MM.1S (cell line): ENCODE measurements at regions not wholly inside any gene's neighbourhood (a gene's known extent, or its start where the extent isn't known, plus 50 kb on each side); places are given as distances from the start of the nearest gene placed in this dataset.
"Not testable (repeated sequence)": the region's sequence is repeated elsewhere in the genome, so short reads cannot be mapped to it uniquely, and the experiment has no call there.

ENCODE experiments used
- DNase-seq: peaks from one replicate; pipeline ENCODE4 v3.0.0-alpha.2; 2015
- H2AFZ ChIP-seq: fragments of 300-600 bp; sonication (generic); 2 replicates; pipeline ENCODE4 v1.6.0; 2016; ENCODE audit warnings: antibody characterized with exemption, low read length
- H3F3A ChIP-seq: fragments of 300-600 bp; sonication (generic); 2 replicates; pipeline ENCODE4 v1.6.1; 2016; ENCODE audit warnings: mild to moderate bottlenecking, antibody characterized with exemption, low read length, moderate library complexity, mixed read lengths; ENCODE audit not compliant: insufficient read depth
- H3K27ac ChIP-seq: fragments of 300-600 bp; sonication (generic); 2 replicates; pipeline ENCODE4 v1.5.1; 2016; ENCODE audit warnings: mild to moderate bottlenecking, low read length
- H3K27me3 ChIP-seq: fragments of 300-600 bp; sonication (generic); replicated peaks from 2 replicates; pipeline ENCODE4 v1.6.0; 2016; ENCODE audit warnings: low read length; ENCODE audit not compliant: insufficient read depth
- H3K36me3 ChIP-seq: fragments of 300-600 bp; sonication (generic); replicated peaks from 2 replicates; pipeline ENCODE4 v1.6.1; 2016; ENCODE audit warnings: mild to moderate bottlenecking, low read length, mixed read lengths; ENCODE audit not compliant: insufficient read depth
- H3K4me1 ChIP-seq: fragments of 300-600 bp; sonication (generic); 2 replicates; pipeline ENCODE4 v1.6.1; 2016; ENCODE audit warnings: low read length, mixed read lengths
- H3K4me2 ChIP-seq: fragments of 300-600 bp; sonication (generic); 2 replicates; pipeline ENCODE4 v1.6.0; 2016; ENCODE audit warnings: low read depth, low read length
- H3K4me3 ChIP-seq: fragments of 300-600 bp; sonication (generic); 2 replicates; pipeline ENCODE4 v1.5.1; 2016; ENCODE audit warnings: low read length, mixed read lengths
- H3K79me2 ChIP-seq: fragments of 300-600 bp; sonication (generic); 2 replicates; pipeline ENCODE4 v1.6.1; 2016; ENCODE audit warnings: mixed run types, low read length, mixed read lengths
- H3K9ac ChIP-seq: fragments of 300-600 bp; sonication (generic); 2 replicates; pipeline ENCODE4 v1.6.1; 2016; ENCODE audit warnings: low read length, mixed read lengths
- H3K9me2 ChIP-seq: fragments of 300-600 bp; sonication (generic); replicated peaks from 2 replicates; pipeline ENCODE4 v1.6.1; 2016; ENCODE audit warnings: mild to moderate bottlenecking, low read length, mixed read lengths; ENCODE audit not compliant: insufficient read depth
- H3K9me3 ChIP-seq: fragments of 300-600 bp; sonication (generic); replicated peaks from 2 replicates; pipeline ENCODE4 v1.6.1; 2016; ENCODE audit warnings: mild to moderate bottlenecking, low read length, mixed read lengths; ENCODE audit not compliant: insufficient read depth
- H4K20me1 ChIP-seq: fragments of 300-600 bp; sonication (generic); 2 replicates; pipeline ENCODE4 v1.6.1; 2016; ENCODE audit warnings: mild to moderate bottlenecking, low read length, moderate library complexity, mixed read lengths; ENCODE audit not compliant: insufficient read depth
- CTCF ChIP-seq: fragments of 300-600 bp; sonication (generic); IDR thresholded peaks from 2 replicates; pipeline ENCODE4 v1.5.1; 2016; ENCODE audit warnings: antibody characterized with exemption, low read length, mixed read lengths
- EZH2 ChIP-seq: fragments of 300-600 bp; sonication (generic); optimal IDR thresholded peaks from 2 replicates; pipeline ENCODE3; 2017; ENCODE audit warnings: low read depth, mild to moderate bottlenecking, antibody characterized with exemption, low read length, mixed read lengths
- EZH2phosphoT487 ChIP-seq: fragments of 300-600 bp; sonication (generic); IDR thresholded peaks from 2 replicates; pipeline ENCODE4 v1.6.1; 2018; ENCODE audit warnings: antibody characterized with exemption, low read length

GRCh38 chr18:40124107-40124506, 1830.9 kb upstream of the PIK3C3 start:
- Histone ChIP-seq H3K9me3 (no peaks in the 10 kb centered on the region), H2AFZ (no peak overlapping the region), H3K36me3 (no peaks in the 10 kb centered on the region), H3K4me3 (no peak overlapping the region), H3F3A (no peaks in the 10 kb centered on the region), H3K27ac (no peak overlapping the region), H4K20me1 (no peaks in the 10 kb centered on the region), H3K79me2 (no peaks in the 10 kb centered on the region), H3K4me2 (no peak overlapping the region), H3K9ac (no peak overlapping the region), H3K9me2 (no peaks in the 10 kb centered on the region), H3K27me3 (no peaks in the 10 kb centered on the region), H3K4me1 (no peaks in the 10 kb centered on the region)
- DNase-seq = no peak
- TF ChIP-seq CTCF = no peak
- TF ChIP-seq EZH2phosphoT487 = no peak
- TF ChIP-seq EZH2 = no peak

- no peaks in the 10 kb centered on the region for H3K9me2 ChIP-seq
- H3K4me1 ChIP-seq = no peaks in the 10 kb centered on the region
- no peak for DNase-seq
- H2AFZ ChIP-seq = no peak overlapping the region
- H3K27me3 ChIP-seq = no peaks in the 10 kb centered on the region
- H3K9me3 ChIP-seq = no peaks in the 10 kb centered on the region
- H3K27ac ChIP-seq = no peak overlapping the region
- H4K20me1 ChIP-seq = no peaks in the 10 kb centered on the region
- H3K36me3 ChIP-seq = no peaks in the 10 kb centered on the region
- H3F3A ChIP-seq = no peaks in the 10 kb centered on the region
- TF ChIP-seq EZH2 (no peak), EZH2phosphoT487 (no peak), CTCF (no peak)
- no peak overlapping the region for H3K9ac ChIP-seq
- H3K4me2 ChIP-seq = no peak overlapping the region
- H3K4me3 ChIP-seq = no peak overlapping the region
- H3K79me2 ChIP-seq = no peaks in the 10 kb centered on the region
These were observed 1834.1 kb upstream of the PIK3C3 start for GRCh38 chr18:40120796-40121391.

DNA sequence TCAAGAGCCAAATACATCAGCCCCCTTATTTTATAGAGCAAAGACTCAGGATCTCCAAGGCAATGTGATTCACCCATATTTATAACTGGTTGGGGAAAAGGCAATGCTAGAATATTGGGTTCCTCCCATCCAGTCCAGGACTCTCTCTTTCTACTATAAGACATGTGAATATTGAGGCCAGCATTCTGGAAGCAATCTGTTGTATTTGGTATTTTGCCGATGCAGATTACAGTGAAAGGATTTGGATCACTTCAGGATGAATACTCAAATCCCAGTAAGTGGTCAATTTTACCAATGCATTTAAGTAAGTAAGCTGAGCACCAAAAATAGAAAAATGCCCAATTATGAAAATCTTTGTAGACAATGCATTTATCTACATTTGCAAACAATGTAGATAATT, 1834.7 kb upstream of the PIK3C3 start:
- Histone ChIP-seq H3K79me2 (no peaks in the 10 kb centered on the region), H3F3A (no peaks in the 10 kb centered on the region), H3K4me3 (no peak overlapping the region), H4K20me1 (no peaks in the 10 kb centered on the region), H3K4me1 (no peaks in the 10 kb centered on the region), H3K36me3 (no peaks in the 10 kb centered on the region), H3K9me2 (no peaks in the 10 kb centered on the region), H3K9ac (no peak overlapping the region), H3K4me2 (no peak overlapping the region), H3K9me3 (no peaks in the 10 kb centered on the region), H2AFZ (no peak overlapping the region), H3K27ac (no peak overlapping the region), H3K27me3 (no peaks in the 10 kb centered on the region)
- DNase-seq = no peak
- no peak for TF ChIP-seq CTCF
- TF ChIP-seq EZH2phosphoT487 = no peak
- TF ChIP-seq EZH2 = no peak

DNA sequence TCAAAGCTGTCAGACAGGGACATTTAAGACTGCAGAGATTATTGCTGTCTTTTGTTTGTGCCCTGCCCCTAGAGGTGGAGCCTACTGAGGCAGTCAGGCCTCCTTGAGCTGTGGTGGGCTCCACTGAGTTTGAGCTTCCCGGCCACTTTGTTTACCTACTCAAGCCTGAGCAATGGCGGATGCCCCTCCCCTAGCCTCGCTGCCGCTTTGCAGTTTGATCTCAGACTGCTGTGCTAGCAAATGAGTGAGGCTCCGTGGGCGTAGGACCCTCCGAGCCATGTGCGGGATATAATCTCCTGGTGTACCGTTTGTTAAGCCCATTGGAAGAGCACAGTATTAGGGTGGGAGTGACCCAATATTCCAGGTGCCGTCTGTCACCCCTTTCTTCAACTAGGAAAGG, 1835.5 kb upstream of the PIK3C3 start:
- not testable (repeated sequence) for H3K36me3 ChIP-seq, H3K4me1 ChIP-seq, H3K9me3 ChIP-seq, H3K27me3 ChIP-seq, H3F3A ChIP-seq, H3K9me2 ChIP-seq, DNase-seq, H2AFZ ChIP-seq, H3K4me2 ChIP-seq, H4K20me1 ChIP-seq, H3K79me2 ChIP-seq, H3K4me3 ChIP-seq, H3K9ac ChIP-seq, H3K27ac ChIP-seq
